ENCODE measurements at regions not wholly inside any gene's neighbourhood (a gene's known extent, or its start where the extent isn't known, plus 50 kb on each side); places are given as distances from the start of the nearest gene placed in this dataset.

GRCh38 chr2:62589691-62590356 lies 83.8 kb upstream of the TMEM17 start:
- no peaks in the 10 kb centered on the region for H3K27me3 ChIP-seq
- H3K4me3 ChIP-seq: no peak overlapping the region
- H3K36me3 ChIP-seq: no peaks in the 10 kb centered on the region
- 72 to 73% methylated on average over 4 of the region's 4 CpGs for WGBS, 2 donors
- peak overlapping the region in 2 of 10 donors; percentile 14 to 34 for H3K27ac ChIP-seq
- no peaks in the 10 kb centered on the region for H3K9me3 ChIP-seq
- intact Hi-C loops (cut with DNase I): no loop called here
- no peak for TF ChIP-seq CTCF (IDR thresholded peaks at IDR 0.05)
- H3K4me1 ChIP-seq: no peaks in the 10 kb centered on the region
- DNase-seq: no peak
- ATAC-seq: peak in 2 of 8 donors; percentile 28 to 46

- H3K4me3 ChIP-seq: no peak overlapping the region
- no peaks in the 10 kb centered on the region for H3K27me3 ChIP-seq
- no peaks in the 10 kb centered on the region for H3K36me3 ChIP-seq
- H3K9me3 ChIP-seq: no peaks in the 10 kb centered on the region
- ATAC-seq (no peak), DNase-seq (no peak)
- WGBS, 2 donors: 79 to 80% methylated on average over 3 of the region's 3 CpGs
- TF ChIP-seq CTCF (IDR thresholded peaks at IDR 0.05): no peak
- intact Hi-C loops (cut with DNase I): no loop called here
- no peak overlapping the region for H3K27ac ChIP-seq
- H3K4me1 ChIP-seq: no peaks in the 10 kb centered on the region
These were observed 81.6 kb upstream of the TMEM17 start for GRCh38 chr2:62587592-62587991.

GRCh38 chr2:62586981-62587380 lies 81.0 kb upstream of the TMEM17 start:
- H3K36me3 ChIP-seq: no peaks in the 10 kb centered on the region
- intact Hi-C loops (cut with DNase I): no loop called here
- H3K4me1 ChIP-seq: no peaks in the 10 kb centered on the region
- no peak for TF ChIP-seq CTCF (IDR thresholded peaks at IDR 0.05)
- 92 to 95% methylated on average over 2 of the region's 2 CpGs for WGBS, 2 donors
- H3K9me3 ChIP-seq: no peaks in the 10 kb centered on the region
- no peak for DNase-seq
- no peak overlapping the region for H3K4me3 ChIP-seq
- ATAC-seq: no peak
- no peaks in the 10 kb centered on the region for H3K27me3 ChIP-seq
- no peak overlapping the region for H3K27ac ChIP-seq

- intact Hi-C loops (cut with DNase I): no loop called here
- no peak for ATAC-seq
- Histone ChIP-seq H3K36me3 (no peaks in the 10 kb centered on the region), H3K4me1 (peaks cover 0 to 13% (median 0%) of the 10 kb centered on the region in 9 donors), H3K27ac (no peak overlapping the region), H3K9me3 (no peaks in the 10 kb centered on the region), H3K27me3 (no peaks in the 10 kb centered on the region), H3K4me3 (no peak overlapping the region)
- no peak for DNase-seq
- TF ChIP-seq CTCF (IDR thresholded peaks at IDR 0.05): no peak
- WGBS, 2 donors: 78 to 87% methylated on average over 7 of the region's 7 CpGs
These were observed 73.0 kb upstream of the TMEM17 start for GRCh38 chr2:62578803-62579640.
